Mucosa of descending colon (tissue), 3 donors: ENCODE measurements at regions not wholly inside any gene's neighbourhood (a gene's known extent, or its start where the extent isn't known, plus 50 kb on each side); places are given as distances from the start of the nearest gene placed in this dataset.
A peak's percentile ranks its signal among the peaks of the same experiment; 100 is the strongest.
"Not testable (repeated sequence)": the region's sequence is repeated elsewhere in the genome, so short reads cannot be mapped to it uniquely, and the experiment has no call there.

ENCODE experiments used
- ATAC-seq: fragments of 200-7000 bp; cut with Tn5 transposase; one replicate; pipeline ENCODE4 v1.9.1; 2020; ENCODE audit warnings: mild to moderate bottlenecking, moderate library complexity
- DNase-seq, 3 donors: peaks; one replicate each; pipeline ENCODE4 v3.0.0-alpha.2; 2020
- H3K36me3 ChIP-seq: fragments of 200-600 bp; one replicate; pipeline ENCODE4 v1.8.0; 2021; ENCODE audit warnings: low read depth, mild to moderate bottlenecking
- H3K4me1 ChIP-seq: fragments of 200-600 bp; one replicate; pipeline ENCODE4 v1.8.0; 2021; ENCODE audit warnings: low read depth, mild to moderate bottlenecking
- H3K4me3 ChIP-seq: fragments of 200-600 bp; one replicate; pipeline ENCODE4 v1.8.0; 2021; ENCODE audit warnings: mild to moderate bottlenecking
- H3K9me3 ChIP-seq: fragments of 200-600 bp; one replicate; pipeline ENCODE4 v1.8.0; 2021; ENCODE audit warnings: mild to moderate bottlenecking
- CTCF ChIP-seq: fragments of 200-600 bp; IDR thresholded peaks from one replicate; pipeline ENCODE4 v1.8.0; 2022; ENCODE audit warnings: antibody characterized with exemption, mild to moderate bottlenecking
- intact Hi-C, 2 donors: fragments of 100-400 bp; cut with DNase I in 1 of 2; cut with micrococcal nuclease in 1 of 2; formaldehyde crosslinking; loops; one replicate each; pipeline versions ENCODE4 v1.11.0 to v1.11.1; 2022; cut with DNase I, micrococcal nuclease
- donor health status: DM: no; HTN: no; CAD: no; lungs with moderate emphysema.
- donor health status: DM: no; HTN: no; CAD: no.
- donor health status: DM: no; HTN: yes; CAD: no.

- ATAC-seq = no peak
- Histone ChIP-seq H3K9me3 (no peaks in the 10 kb centered on the region), H3K4me1 (no peaks in the 10 kb centered on the region), H3K36me3 (no peaks in the 10 kb centered on the region), H3K4me3 (no peak overlapping the region)
- intact Hi-C loops = no loop called here
- no peak for TF ChIP-seq CTCF
- DNase-seq = no peak
Observed at GRCh38 chr9:28121366-28121765, 548.1 kb upstream of the C9orf72 start.

DNA sequence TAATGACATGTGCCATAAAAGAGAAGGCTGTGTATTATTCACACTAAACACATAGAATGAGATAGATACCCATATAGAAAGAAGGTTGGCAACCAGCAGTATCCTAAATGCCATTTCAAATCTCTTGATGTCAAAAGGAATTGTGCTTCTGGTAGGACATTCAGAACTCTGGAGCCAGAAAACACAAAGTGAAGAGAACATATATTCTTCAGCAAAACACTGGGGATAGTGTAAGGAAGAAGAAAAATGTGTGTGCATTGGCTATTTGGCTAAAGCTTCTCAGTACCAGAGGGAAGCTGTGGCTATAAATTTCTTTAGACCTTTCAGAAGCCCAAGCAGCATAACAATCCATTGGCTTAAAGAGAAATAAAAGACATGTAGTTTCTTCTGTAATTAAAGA is 551.6 kb upstream of the C9orf72 start:
- Histone ChIP-seq H3K9me3 (no peaks in the 10 kb centered on the region), H3K36me3 (no peaks in the 10 kb centered on the region), H3K4me1 (no peaks in the 10 kb centered on the region), H3K4me3 (no peak overlapping the region)
- ATAC-seq = no peak
- no peak for DNase-seq
- no peak for TF ChIP-seq CTCF
- intact Hi-C loops = no loop called here

DNA sequence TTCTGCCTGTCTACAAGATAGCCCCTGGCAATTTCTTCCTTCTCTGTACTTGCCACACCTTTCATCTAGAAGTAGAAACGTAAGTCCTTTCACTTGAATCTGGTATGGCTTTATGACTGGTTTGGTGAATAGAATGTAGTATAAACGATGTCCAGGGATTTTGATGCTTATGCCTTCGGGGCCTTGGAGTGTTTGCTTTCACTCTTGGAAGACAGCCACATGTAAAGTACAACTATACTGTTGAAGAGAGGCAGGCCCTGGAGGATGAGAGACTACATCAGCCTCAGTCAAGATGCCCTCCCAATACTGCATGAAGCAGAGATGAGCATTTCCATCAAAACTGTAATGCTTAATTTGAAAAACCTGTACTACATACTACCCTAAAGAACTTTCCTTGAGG is 553.8 kb upstream of the C9orf72 start:
- Histone ChIP-seq H3K9me3 (no peaks in the 10 kb centered on the region), H3K4me1 (no peaks in the 10 kb centered on the region), H3K36me3 (no peaks in the 10 kb centered on the region), H3K4me3 (no peak overlapping the region)
- ATAC-seq (no peak), DNase-seq (no peak)
- no peak for TF ChIP-seq CTCF
- intact Hi-C loops = no loop called here

- no peak overlapping the region for H3K4me3 ChIP-seq
- intact Hi-C loops = no loop called here
- H3K9me3 ChIP-seq = no peaks in the 10 kb centered on the region
- H3K36me3 ChIP-seq = no peaks in the 10 kb centered on the region
- TF ChIP-seq CTCF = no peak
- H3K4me1 ChIP-seq = no peaks in the 10 kb centered on the region
- ATAC-seq (peak; percentile 36), DNase-seq (no peak)
Observed at GRCh38 chr9:28134446-28134976, 561.2 kb upstream of the C9orf72 start.

DNA sequence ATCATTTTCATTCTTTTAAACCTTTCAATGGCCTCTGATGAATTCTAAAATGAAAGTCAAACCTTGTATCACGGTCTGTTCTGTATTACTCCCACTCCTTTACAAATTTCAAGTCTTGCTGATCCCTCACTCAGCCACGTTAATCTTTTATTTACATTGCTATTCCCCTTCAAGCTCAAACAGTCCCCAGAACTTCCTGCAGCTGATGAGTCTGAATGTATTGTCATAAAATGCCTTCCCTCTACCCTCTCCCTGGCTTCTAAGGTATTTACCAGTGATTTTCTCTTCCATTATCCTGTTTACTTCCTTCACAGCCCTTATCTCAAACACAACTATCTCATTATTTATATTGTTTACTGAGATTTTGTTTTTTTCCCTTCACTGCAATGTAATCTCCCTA is 562.3 kb upstream of the C9orf72 start:
- Histone ChIP-seq H3K4me3 (no peak overlapping the region), H3K36me3 (no peaks in the 10 kb centered on the region), H3K9me3 (no peaks in the 10 kb centered on the region), H3K4me1 (no peaks in the 10 kb centered on the region)
- TF ChIP-seq CTCF = no peak
- ATAC-seq (no peak), DNase-seq (no peak)
- intact Hi-C loops = no loop called here

DNA sequence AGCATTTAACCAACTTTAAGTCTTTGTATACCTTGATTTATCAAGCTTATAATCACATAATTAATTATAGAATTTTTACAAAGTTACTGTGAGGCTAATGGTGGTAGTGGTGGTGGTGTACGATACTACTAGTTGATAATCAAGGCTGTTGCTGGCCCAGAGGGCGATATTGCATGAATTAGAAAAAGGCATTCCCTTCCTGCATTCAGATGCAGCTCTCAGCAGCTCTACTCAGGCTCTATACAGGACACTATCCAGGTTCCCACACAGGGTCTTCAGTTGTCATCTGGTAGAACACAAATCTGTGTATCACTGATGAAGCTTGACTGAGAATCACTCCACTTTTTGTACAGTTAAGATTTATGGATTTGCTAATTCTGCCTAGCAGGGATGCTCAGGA is 562.8 kb upstream of the C9orf72 start:
- no peak for DNase-seq
- Histone ChIP-seq H3K4me3 (no peak overlapping the region), H3K4me1 (no peaks in the 10 kb centered on the region), H3K9me3 (no peaks in the 10 kb centered on the region), H3K36me3 (no peaks in the 10 kb centered on the region)
- intact Hi-C loops = no loop called here
- no peak for ATAC-seq
- no peak for TF ChIP-seq CTCF

GRCh38 chr9:28147430-28147829 is 574.1 kb upstream of the C9orf72 start:
- H3K4me3 ChIP-seq, H3K36me3 ChIP-seq, H3K9me3 ChIP-seq, DNase-seq, intact Hi-C loops, H3K4me1 ChIP-seq, ATAC-seq: not testable (repeated sequence)

GRCh38 chr9:28147923-28148597 is 574.8 kb upstream of the C9orf72 start:
- H3K36me3 ChIP-seq, intact Hi-C loops: not testable (repeated sequence)

More at GRCh38 chr9:28147923-28148597, 574.8 kb upstream of the C9orf72 start:
- not testable (repeated sequence) for DNase-seq, ATAC-seq, H3K4me1 ChIP-seq, H3K9me3 ChIP-seq, H3K4me3 ChIP-seq
